Astrocyte (in vitro differentiated cells and primary cell): ENCODE measurements at regions not wholly inside any gene's neighbourhood (a gene's known extent, or its start where the extent isn't known, plus 50 kb on each side); places are given as distances from the start of the nearest gene placed in this dataset.
A peak's percentile ranks its signal among the peaks of the same experiment; 100 is the strongest.

Experiments used
- DNase-seq: peaks from one replicate; pipeline ENCODE4 v3.0.0-alpha.2; 2010; ENCODE audit warnings: low read depth
- FAIRE-seq: peaks from 2 replicates; lab custom pipeline; 2011; peaks lifted over from hg19 to GRCh38; lab: Jason Lieb, UNC
- H2AFZ ChIP-seq: 2 replicates; pipeline ENCODE4 v1.6.0; 2012; ENCODE audit warnings: low read depth, low read length, inconsistent platforms
- H3K27ac ChIP-seq: 2 replicates; pipeline ENCODE4 v1.5.1; 2011; ENCODE audit warnings: low read depth, low read length, inconsistent platforms
- H3K27me3 ChIP-seq: 2 replicates; pipeline ENCODE4 v1.6.0; 2011; ENCODE audit warnings: low read length, inconsistent platforms; ENCODE audit not compliant: insufficient read depth
- H3K36me3 ChIP-seq: 2 replicates; pipeline ENCODE4 v1.5.1; 2011; ENCODE audit warnings: low read length, inconsistent platforms; ENCODE audit not compliant: insufficient read depth
- H3K4me1 ChIP-seq: 2 replicates; pipeline ENCODE4 v1.5.1; 2011; ENCODE audit warnings: low read length, inconsistent platforms; ENCODE audit not compliant: insufficient read depth
- H3K4me2 ChIP-seq: 2 replicates; pipeline ENCODE4 v1.6.0; 2012; ENCODE audit warnings: low read length, inconsistent platforms
- H3K4me3 ChIP-seq: 2 replicates; pipeline ENCODE4 v1.5.1; 2011; ENCODE audit warnings: low read depth, mild to moderate bottlenecking, low read length, inconsistent platforms; ENCODE audit not compliant: insufficient read depth
- H3K79me2 ChIP-seq: 2 replicates; pipeline ENCODE4 v1.6.0; 2012; ENCODE audit warnings: mild to moderate bottlenecking, low read length, inconsistent platforms; ENCODE audit not compliant: insufficient read depth
- H3K9ac ChIP-seq: 2 replicates; pipeline ENCODE4 v1.6.0; 2012; ENCODE audit warnings: mild to moderate bottlenecking, low read length, inconsistent platforms
- H3K9me3 ChIP-seq: 2 replicates; pipeline ENCODE4 v1.5.1; 2012; ENCODE audit warnings: low read depth, mild to moderate bottlenecking, low read length, inconsistent platforms; ENCODE audit not compliant: insufficient read depth
- H4K20me1 ChIP-seq: 2 replicates; pipeline ENCODE4 v1.6.0; 2012; ENCODE audit warnings: low read length, inconsistent platforms; ENCODE audit not compliant: insufficient read depth
- H3K27ac Mint-ChIP-seq: one replicate; pipeline ENCODE4 v1.8.0; 2021; ENCODE audit warnings: mild to moderate bottlenecking, mixed read lengths; ENCODE audit not compliant: unreplicated experiment
- H3K27me3 Mint-ChIP-seq: one replicate; pipeline ENCODE4 v1.8.0; 2021; ENCODE audit warnings: low read depth, mixed read lengths; ENCODE audit not compliant: unreplicated experiment
- H3K36me3 Mint-ChIP-seq: one replicate; pipeline ENCODE4 v1.8.0; 2021; ENCODE audit warnings: low read depth, mixed read lengths; ENCODE audit not compliant: unreplicated experiment
- H3K4me1 Mint-ChIP-seq: one replicate; pipeline ENCODE4 v1.8.0; 2021; ENCODE audit warnings: low read depth, mixed read lengths; ENCODE audit not compliant: unreplicated experiment
- H3K4me3 Mint-ChIP-seq: one replicate; pipeline ENCODE4 v1.8.0; 2021; ENCODE audit warnings: mild to moderate bottlenecking, moderate library complexity, mixed read lengths; ENCODE audit not compliant: unreplicated experiment
- H3K9me3 Mint-ChIP-seq: one replicate; pipeline ENCODE4 v1.8.0; 2021; ENCODE audit warnings: mild to moderate bottlenecking, mixed read lengths; ENCODE audit not compliant: unreplicated experiment
- EZH2 ChIP-seq: IDR thresholded peaks from 2 replicates; pipeline ENCODE4 v1.6.1; 2012; ENCODE audit warnings: mild to moderate bottlenecking, low read length, inconsistent platforms; ENCODE audit not compliant: insufficient read depth
- TF ChIP-seq, protein P1 (sequence below): IDR thresholded peaks from 2 replicates; pipeline ENCODE4 v1.5.1; 2011; ENCODE audit warnings: low read depth, mild to moderate bottlenecking, inconsistent platforms, low read length, moderate library complexity; ENCODE audit not compliant: insufficient read depth

DNA sequence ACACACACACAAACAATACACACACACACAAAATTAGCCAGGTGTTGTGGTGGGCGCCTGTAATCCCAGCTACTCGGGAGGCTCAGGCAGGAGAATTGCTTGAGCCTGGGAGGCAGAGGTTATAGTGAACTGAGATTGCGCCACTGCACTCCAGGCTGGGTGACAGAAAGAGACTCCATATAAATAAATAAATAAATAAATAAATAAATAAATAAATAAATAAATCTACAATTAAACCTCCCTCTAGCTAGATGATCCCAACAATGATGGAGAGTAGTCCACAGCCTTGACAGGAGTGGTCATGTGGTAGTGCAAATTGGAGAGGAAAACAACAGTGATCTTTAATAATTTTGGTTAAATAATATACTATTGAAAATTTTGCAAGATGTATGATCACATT, 1739.0 kb upstream of the C9orf72 start:
- H3K79me2 ChIP-seq: no peaks in the 10 kb centered on the region
- no peak overlapping the region for H2AFZ ChIP-seq
- H3K4me1 Mint-ChIP-seq: peaks cover 7% of the 10 kb centered on the region

DNA sequence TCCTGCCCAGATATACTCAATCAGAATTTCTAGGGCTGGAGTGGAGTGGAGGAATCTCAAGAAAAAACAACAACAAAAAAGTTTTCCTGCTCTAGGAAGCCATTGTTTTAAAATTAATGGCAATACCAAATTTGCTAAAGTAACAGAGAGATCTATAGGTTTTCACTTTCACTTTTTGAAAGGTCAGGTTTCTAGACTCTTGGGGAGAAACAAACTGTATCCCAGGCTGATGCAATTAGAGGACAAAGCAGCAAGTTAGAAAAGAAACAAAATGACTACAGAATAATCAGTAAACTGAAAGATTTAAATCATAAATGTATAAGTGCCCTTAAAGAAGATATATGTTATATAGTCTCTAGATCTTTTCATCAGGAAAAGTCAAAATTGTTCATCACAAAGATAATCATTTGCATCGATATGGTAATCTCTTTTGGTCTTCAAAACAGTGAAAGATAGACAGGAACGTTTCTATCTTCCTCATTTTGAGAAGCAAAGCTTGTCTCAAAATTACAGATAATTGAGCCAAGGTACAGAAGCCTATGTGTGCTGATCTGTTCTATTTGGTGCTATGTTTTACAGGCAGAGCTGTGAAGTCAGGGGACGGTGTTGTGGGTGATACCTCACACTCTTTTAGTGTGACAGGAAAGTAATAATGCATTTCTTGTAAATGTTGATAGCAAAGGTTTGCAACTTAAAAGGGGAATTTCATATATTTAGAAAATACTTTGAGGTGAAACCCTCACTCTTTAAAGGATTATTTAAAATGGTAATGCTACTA, 1746.6 kb upstream of the C9orf72 start:
- Histone ChIP-seq H3K4me1 (no peaks in the 10 kb centered on the region), H3K4me2 (no peak overlapping the region), H3K79me2 (no peaks in the 10 kb centered on the region), H3K27me3 (no peaks in the 10 kb centered on the region), H3K9ac (no peak overlapping the region), H4K20me1 (no peaks in the 10 kb centered on the region), H3K36me3 (no peaks in the 10 kb centered on the region), H3K27ac (no peak overlapping the region), H3K9me3 (no peaks in the 10 kb centered on the region), H2AFZ (no peak overlapping the region), H3K4me3 (no peak overlapping the region)
- peak overlapping the region; percentile 68 for H3K27ac Mint-ChIP-seq
- H3K36me3 Mint-ChIP-seq: no peaks in the 10 kb centered on the region
- no peaks in the 10 kb centered on the region for H3K9me3 Mint-ChIP-seq
- peaks cover 5% of the 10 kb centered on the region for H3K27me3 Mint-ChIP-seq
- no peak for FAIRE-seq
- no peak overlapping the region for H3K4me3 Mint-ChIP-seq
- TF ChIP-seq EZH2: no peak
- TF ChIP-seq, protein P1, sequence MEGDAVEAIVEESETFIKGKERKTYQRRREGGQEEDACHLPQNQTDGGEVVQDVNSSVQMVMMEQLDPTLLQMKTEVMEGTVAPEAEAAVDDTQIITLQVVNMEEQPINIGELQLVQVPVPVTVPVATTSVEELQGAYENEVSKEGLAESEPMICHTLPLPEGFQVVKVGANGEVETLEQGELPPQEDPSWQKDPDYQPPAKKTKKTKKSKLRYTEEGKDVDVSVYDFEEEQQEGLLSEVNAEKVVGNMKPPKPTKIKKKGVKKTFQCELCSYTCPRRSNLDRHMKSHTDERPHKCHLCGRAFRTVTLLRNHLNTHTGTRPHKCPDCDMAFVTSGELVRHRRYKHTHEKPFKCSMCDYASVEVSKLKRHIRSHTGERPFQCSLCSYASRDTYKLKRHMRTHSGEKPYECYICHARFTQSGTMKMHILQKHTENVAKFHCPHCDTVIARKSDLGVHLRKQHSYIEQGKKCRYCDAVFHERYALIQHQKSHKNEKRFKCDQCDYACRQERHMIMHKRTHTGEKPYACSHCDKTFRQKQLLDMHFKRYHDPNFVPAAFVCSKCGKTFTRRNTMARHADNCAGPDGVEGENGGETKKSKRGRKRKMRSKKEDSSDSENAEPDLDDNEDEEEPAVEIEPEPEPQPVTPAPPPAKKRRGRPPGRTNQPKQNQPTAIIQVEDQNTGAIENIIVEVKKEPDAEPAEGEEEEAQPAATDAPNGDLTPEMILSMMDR: no peak
- H3K4me1 Mint-ChIP-seq: peaks cover 17% of the 10 kb centered on the region
- no peak for DNase-seq

More for the DNA sequence above, 1739.0 kb upstream of the C9orf72 start:
- H4K20me1 ChIP-seq: no peaks in the 10 kb centered on the region
- Mint-ChIP-seq H3K36me3 (no peaks in the 10 kb centered on the region), H3K4me3 (no peak overlapping the region), H3K27me3 (peaks cover 5% of the 10 kb centered on the region), H3K27ac (no peak overlapping the region), H3K9me3 (no peaks in the 10 kb centered on the region)
- H3K27me3 ChIP-seq: no peaks in the 10 kb centered on the region
- no peak overlapping the region for H3K27ac ChIP-seq
- no peak overlapping the region for H3K9ac ChIP-seq
- DNase-seq (no peak), FAIRE-seq (no peak)
- TF ChIP-seq, protein P1: no peak
- no peak for TF ChIP-seq EZH2
- H3K4me1 ChIP-seq: no peaks in the 10 kb centered on the region
- no peaks in the 10 kb centered on the region for H3K36me3 ChIP-seq
- H3K4me3 ChIP-seq: no peak overlapping the region
- H3K9me3 ChIP-seq: no peaks in the 10 kb centered on the region
- H3K4me2 ChIP-seq: no peak overlapping the region

DNA sequence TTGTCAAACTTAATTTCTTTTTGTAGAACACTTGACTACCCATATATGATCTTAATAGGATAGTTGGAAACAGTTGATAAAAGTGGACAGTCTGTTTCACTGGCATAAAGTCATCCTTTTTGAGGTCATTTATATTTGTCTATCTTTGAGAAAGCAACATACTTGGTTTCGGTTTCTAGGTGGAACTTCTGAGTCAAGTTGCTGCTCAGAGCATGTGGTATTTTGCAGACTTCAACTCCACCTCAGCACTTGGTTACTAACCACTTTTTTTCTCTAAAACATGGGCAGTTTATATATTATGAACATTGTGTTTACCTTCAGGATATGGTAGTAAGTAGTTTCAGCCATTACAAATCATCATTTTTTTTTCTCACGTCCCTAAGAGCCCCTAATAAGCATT, 1749.0 kb upstream of the C9orf72 start:
- Histone ChIP-seq H2AFZ (no peak overlapping the region), H3K9me3 (no peaks in the 10 kb centered on the region), H3K4me1 (no peaks in the 10 kb centered on the region), H3K4me3 (no peak overlapping the region), H3K9ac (no peak overlapping the region), H4K20me1 (no peaks in the 10 kb centered on the region), H3K27ac (no peak overlapping the region), H3K4me2 (no peak overlapping the region), H3K36me3 (no peaks in the 10 kb centered on the region), H3K79me2 (no peaks in the 10 kb centered on the region), H3K27me3 (no peaks in the 10 kb centered on the region)
- Mint-ChIP-seq H3K4me1 (peaks cover 17% of the 10 kb centered on the region), H3K4me3 (no peak overlapping the region), H3K36me3 (no peaks in the 10 kb centered on the region), H3K27me3 (no peaks in the 10 kb centered on the region), H3K27ac (no peak overlapping the region), H3K9me3 (no peaks in the 10 kb centered on the region)
- FAIRE-seq (no peak), DNase-seq (no peak)
- TF ChIP-seq, protein P1: no peak
- no peak for TF ChIP-seq EZH2
